ENCODE measurements at regions not wholly inside any gene's neighbourhood (a gene's known extent, or its start where the extent isn't known, plus 50 kb on each side); places are given as distances from the start of the nearest gene placed in this dataset.

DNA sequence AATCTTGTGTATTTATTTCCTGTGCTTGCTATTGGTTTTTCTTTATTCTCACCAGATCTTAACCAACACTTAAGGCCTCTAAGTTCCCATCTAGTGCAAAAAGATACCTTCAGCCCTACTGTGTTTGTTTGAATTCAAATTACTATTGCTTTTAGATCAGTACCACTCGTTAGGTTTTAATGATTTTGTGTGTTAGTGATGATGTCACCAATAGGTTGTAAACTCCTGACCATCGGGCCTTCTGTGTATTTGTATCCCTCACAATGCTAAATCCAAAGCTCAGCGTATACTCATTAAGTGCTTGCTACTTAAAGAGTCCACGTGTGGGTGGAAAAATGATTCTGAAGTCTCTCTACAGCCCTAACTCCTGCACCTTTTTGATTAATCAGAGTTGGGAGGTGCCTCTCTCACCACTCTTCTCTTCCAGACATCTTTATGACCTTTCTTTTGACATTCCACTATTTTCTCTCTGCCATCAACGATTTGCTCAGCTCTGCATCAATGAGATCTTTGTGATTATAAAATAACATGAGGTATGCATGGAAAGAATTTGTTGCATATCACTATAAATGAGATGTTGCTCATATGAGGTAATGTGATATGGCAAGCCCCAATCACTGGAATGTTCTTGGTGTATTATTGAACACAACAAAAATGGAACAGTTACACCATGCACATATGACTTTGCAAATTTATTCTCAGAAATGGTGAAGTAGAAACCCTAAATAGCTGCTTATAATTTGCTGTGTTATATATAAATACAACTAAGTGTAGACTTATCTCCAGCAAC is 55.1 kb upstream of the LAMA2 start:
- TF ChIP-seq, protein P1, sequence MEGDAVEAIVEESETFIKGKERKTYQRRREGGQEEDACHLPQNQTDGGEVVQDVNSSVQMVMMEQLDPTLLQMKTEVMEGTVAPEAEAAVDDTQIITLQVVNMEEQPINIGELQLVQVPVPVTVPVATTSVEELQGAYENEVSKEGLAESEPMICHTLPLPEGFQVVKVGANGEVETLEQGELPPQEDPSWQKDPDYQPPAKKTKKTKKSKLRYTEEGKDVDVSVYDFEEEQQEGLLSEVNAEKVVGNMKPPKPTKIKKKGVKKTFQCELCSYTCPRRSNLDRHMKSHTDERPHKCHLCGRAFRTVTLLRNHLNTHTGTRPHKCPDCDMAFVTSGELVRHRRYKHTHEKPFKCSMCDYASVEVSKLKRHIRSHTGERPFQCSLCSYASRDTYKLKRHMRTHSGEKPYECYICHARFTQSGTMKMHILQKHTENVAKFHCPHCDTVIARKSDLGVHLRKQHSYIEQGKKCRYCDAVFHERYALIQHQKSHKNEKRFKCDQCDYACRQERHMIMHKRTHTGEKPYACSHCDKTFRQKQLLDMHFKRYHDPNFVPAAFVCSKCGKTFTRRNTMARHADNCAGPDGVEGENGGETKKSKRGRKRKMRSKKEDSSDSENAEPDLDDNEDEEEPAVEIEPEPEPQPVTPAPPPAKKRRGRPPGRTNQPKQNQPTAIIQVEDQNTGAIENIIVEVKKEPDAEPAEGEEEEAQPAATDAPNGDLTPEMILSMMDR (IDR thresholded peaks at IDR 0.05; ENCODE audit: insufficient read depth, low read length): no peak
- TF ChIP-seq, protein P2, sequence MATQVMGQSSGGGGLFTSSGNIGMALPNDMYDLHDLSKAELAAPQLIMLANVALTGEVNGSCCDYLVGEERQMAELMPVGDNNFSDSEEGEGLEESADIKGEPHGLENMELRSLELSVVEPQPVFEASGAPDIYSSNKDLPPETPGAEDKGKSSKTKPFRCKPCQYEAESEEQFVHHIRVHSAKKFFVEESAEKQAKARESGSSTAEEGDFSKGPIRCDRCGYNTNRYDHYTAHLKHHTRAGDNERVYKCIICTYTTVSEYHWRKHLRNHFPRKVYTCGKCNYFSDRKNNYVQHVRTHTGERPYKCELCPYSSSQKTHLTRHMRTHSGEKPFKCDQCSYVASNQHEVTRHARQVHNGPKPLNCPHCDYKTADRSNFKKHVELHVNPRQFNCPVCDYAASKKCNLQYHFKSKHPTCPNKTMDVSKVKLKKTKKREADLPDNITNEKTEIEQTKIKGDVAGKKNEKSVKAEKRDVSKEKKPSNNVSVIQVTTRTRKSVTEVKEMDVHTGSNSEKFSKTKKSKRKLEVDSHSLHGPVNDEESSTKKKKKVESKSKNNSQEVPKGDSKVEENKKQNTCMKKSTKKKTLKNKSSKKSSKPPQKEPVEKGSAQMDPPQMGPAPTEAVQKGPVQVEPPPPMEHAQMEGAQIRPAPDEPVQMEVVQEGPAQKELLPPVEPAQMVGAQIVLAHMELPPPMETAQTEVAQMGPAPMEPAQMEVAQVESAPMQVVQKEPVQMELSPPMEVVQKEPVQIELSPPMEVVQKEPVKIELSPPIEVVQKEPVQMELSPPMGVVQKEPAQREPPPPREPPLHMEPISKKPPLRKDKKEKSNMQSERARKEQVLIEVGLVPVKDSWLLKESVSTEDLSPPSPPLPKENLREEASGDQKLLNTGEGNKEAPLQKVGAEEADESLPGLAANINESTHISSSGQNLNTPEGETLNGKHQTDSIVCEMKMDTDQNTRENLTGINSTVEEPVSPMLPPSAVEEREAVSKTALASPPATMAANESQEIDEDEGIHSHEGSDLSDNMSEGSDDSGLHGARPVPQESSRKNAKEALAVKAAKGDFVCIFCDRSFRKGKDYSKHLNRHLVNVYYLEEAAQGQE (IDR thresholded peaks at IDR 0.05; ENCODE audit: insufficient replicate concordance, low read depth): no peak
- TF ChIP-seq GABPA (IDR thresholded peaks at IDR 0.05; ENCODE audit: low read depth) (no peak), POLR2AphosphoS5 (IDR thresholded peaks at IDR 0.05; ENCODE audit: low read depth) (no peak), SPI1 (IDR thresholded peaks at IDR 0.05; ENCODE audit: borderline replicate concordance, low read depth) (no peak)
